Tibial nerve (tissue), 4 donors: ENCODE measurements at regions not wholly inside any gene's neighbourhood (a gene's known extent, or its start where the extent isn't known, plus 50 kb on each side); places are given as distances from the start of the nearest gene placed in this dataset.

Experiments
- DNase-seq, 2 donors: peaks; one replicate each; pipeline ENCODE4 v3.0.0-alpha.2; 2019; ENCODE audit warnings: low spot score in 2 of 2
- H3K27ac ChIP-seq, 4 donors: fragments of 200-600 bp; sonication (generic) in 3 of 4; one replicate each; pipeline ENCODE4 v1.5.1; 2017 to 2019; ENCODE audit warnings: mild to moderate bottlenecking in 1 of 4
- H3K27me3 ChIP-seq, 2 donors: fragments of 200-600 bp; sonication (generic) in 1 of 2; one replicate each; pipeline versions ENCODE4 v1.5.1 to v1.6.0; 2017 to 2019
- H3K36me3 ChIP-seq, 3 donors: fragments of 200-600 bp; sonication (generic); one replicate each; pipeline ENCODE4 v1.5.1; 2018 to 2019
- H3K4me1 ChIP-seq, 4 donors: fragments of 200-600 bp; sonication (generic) in 3 of 4; one replicate each; pipeline ENCODE4 v1.5.1; 2017 to 2019
- H3K4me3 ChIP-seq, 4 donors: fragments of 200-600 bp; sonication (generic) in 3 of 4; one replicate each; pipeline ENCODE4 v1.5.1; 2017 to 2019; ENCODE audit warnings: mild to moderate bottlenecking in 1 of 4, moderate library complexity in 1 of 4
- H3K9me3 ChIP-seq, 4 donors: fragments of 200-600 bp; sonication (generic) in 3 of 4; one replicate each; pipeline ENCODE4 v1.5.1; 2017 to 2019
- CTCF ChIP-seq, 5 experiments: fragments of 200-600 bp in 3 of 5; fragments of 450-650 bp in 2 of 5; sonication (generic) in 3 of 5; IDR thresholded peaks; one replicate each; pipeline ENCODE4 v1.5.1; 2016 to 2019; ENCODE audit warnings: antibody characterized with exemption in 5 of 5, mild to moderate bottlenecking in 3 of 5, moderate library complexity in 2 of 5
- EP300 ChIP-seq, 2 donors: sonication (generic); formaldehyde crosslinking; IDR thresholded peaks; one replicate each; pipeline ENCODE4 v1.6.1; 2017; ENCODE audit warnings: antibody characterized with exemption in 2 of 2, mild to moderate bottlenecking in 1 of 2
- POLR2A ChIP-seq, 2 donors: fragments of 450-650 bp; IDR thresholded peaks; one replicate each; pipeline ENCODE4 v1.6.1; 2017; ENCODE audit warnings: antibody characterized with exemption in 2 of 2, mild to moderate bottlenecking in 2 of 2, moderate library complexity in 2 of 2
- WGBS, 2 donors: methylation state at CpG; one replicate each; pipeline ENCODE4 v1.1.5; 2018; 5-methylcytosine and 5-hydroxymethylcytosine counted together

DNA sequence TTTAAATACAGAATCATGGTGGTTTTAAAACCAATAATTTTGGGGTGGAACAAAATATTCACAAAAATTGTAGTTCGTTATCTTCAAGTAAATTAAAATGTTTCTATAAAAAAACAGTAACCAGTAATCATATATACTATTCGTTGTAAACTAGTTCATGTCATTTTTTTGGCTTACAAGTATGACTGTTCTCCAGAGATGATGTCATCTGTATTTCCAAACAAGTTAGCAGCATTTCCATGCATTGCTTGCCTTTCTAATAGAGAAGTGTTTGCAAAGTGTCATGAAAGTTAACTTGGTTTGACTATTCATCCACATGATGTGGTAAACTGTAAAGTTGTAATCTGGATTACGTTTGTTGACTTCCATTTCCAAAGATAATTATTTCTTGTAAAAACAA is 717.9 kb upstream of the ADAMTS16 start:
- 60 to 69% methylated on average over 3 of the region's 3 CpGs for whole genome bisulfite sequencing, 2 donors
- Histone ChIP-seq H3K9me3 (no peaks in the 10 kb centered on the region), H3K27ac (no peak overlapping the region), H3K27me3 (no peaks in the 10 kb centered on the region), H3K36me3 (no peaks in the 10 kb centered on the region), H3K4me3 (no peak overlapping the region), H3K4me1 (no peaks in the 10 kb centered on the region)
- DNase-seq, result no peak
- TF ChIP-seq EP300 (IDR thresholded peaks at IDR 0.05), result no peak
- TF ChIP-seq CTCF (IDR thresholded peaks at IDR 0.05), result no peak
- TF ChIP-seq POLR2A (IDR thresholded peaks at IDR 0.05), result no peak

GRCh38 chr5:4424895-4425294 is 715.2 kb upstream of the ADAMTS16 start:
- Histone ChIP-seq H3K27me3 (no peaks in the 10 kb centered on the region), H3K4me3 (no peak overlapping the region), H3K9me3 (no peaks in the 10 kb centered on the region), H3K36me3 (no peaks in the 10 kb centered on the region), H3K4me1 (no peaks in the 10 kb centered on the region), H3K27ac (no peak overlapping the region)
- no peak for DNase-seq
- TF ChIP-seq CTCF (IDR thresholded peaks at IDR 0.05) (no peak), POLR2A (IDR thresholded peaks at IDR 0.05) (no peak), EP300 (IDR thresholded peaks at IDR 0.05) (no peak)
- 88% methylated on average over 4 of the region's 4 CpGs for WGBS, 2 donors

- no peak overlapping the region for H3K4me3 ChIP-seq
- TF ChIP-seq EP300 (IDR thresholded peaks at IDR 0.05), result no peak
- TF ChIP-seq POLR2A (IDR thresholded peaks at IDR 0.05), result no peak
- TF ChIP-seq CTCF (IDR thresholded peaks at IDR 0.05), result no peak
- no peaks in the 10 kb centered on the region for H3K27me3 ChIP-seq
- H3K36me3 ChIP-seq, result no peaks in the 10 kb centered on the region
- DNase-seq, result no peak
- no peak overlapping the region for H3K27ac ChIP-seq
- no peaks in the 10 kb centered on the region for H3K4me1 ChIP-seq
- peaks cover 0 to 5% (median 0%) of the 10 kb centered on the region in 4 donors for H3K9me3 ChIP-seq
- WGBS, 2 donors, result 76 to 85% methylated on average over 2 of the region's 2 CpGs
Observed at GRCh38 chr5:4440536-4440935, 699.6 kb upstream of the ADAMTS16 start.

- Histone ChIP-seq H3K4me1 (no peaks in the 10 kb centered on the region), H3K27ac (no peak overlapping the region), H3K36me3 (no peaks in the 10 kb centered on the region), H3K27me3 (no peaks in the 10 kb centered on the region), H3K9me3 (peaks cover 0 to 10% (median 0%) of the 10 kb centered on the region in 4 donors), H3K4me3 (no peak overlapping the region)
- WGBS, 2 donors, result 87 to 90% methylated on average over 4 of the region's 4 CpGs
- no peak for DNase-seq
- TF ChIP-seq CTCF (IDR thresholded peaks at IDR 0.05) (no peak), EP300 (IDR thresholded peaks at IDR 0.05) (no peak), POLR2A (IDR thresholded peaks at IDR 0.05) (no peak)
Observed at GRCh38 chr5:4442221-4442620, 697.9 kb upstream of the ADAMTS16 start.

GRCh38 chr5:4447657-4448056 is 692.5 kb upstream of the ADAMTS16 start:
- Histone ChIP-seq H3K36me3 (no peaks in the 10 kb centered on the region), H3K4me1 (no peaks in the 10 kb centered on the region), H3K9me3 (peaks cover 0 to 19% (median 2%) of the 10 kb centered on the region in 4 donors), H3K27me3 (no peaks in the 10 kb centered on the region), H3K4me3 (no peak overlapping the region), H3K27ac (no peak overlapping the region)
- 89 to 95% methylated on average over 1 of the region's 1 CpG for WGBS, 2 donors
- TF ChIP-seq CTCF (IDR thresholded peaks at IDR 0.05), result no peak
- TF ChIP-seq EP300 (IDR thresholded peaks at IDR 0.05), result no peak
- TF ChIP-seq POLR2A (IDR thresholded peaks at IDR 0.05), result no peak
- no peak for DNase-seq
